Jurkat, Clone E6-1 (cell line): ENCODE measurements at regions not wholly inside any gene's neighbourhood (a gene's known extent, or its start where the extent isn't known, plus 50 kb on each side); places are given as distances from the start of the nearest gene placed in this dataset.
A peak's percentile ranks its signal among the peaks of the same experiment; 100 is the strongest.
"Not testable (repeated sequence)": the region's sequence is repeated elsewhere in the genome, so short reads cannot be mapped to it uniquely, and the experiment has no call there.

Source experiments
- DNase-seq: peaks from one replicate; pipeline ENCODE4 v3.0.0-alpha.2; 2011; ENCODE audit warnings: low read depth, low spot score
- H3K4me3 ChIP-seq: 2 replicates; pipeline ENCODE4 v1.5.1; 2011; ENCODE audit warnings: mild to moderate bottlenecking, low read length, control low read depth, moderate library complexity

- H3K4me3 ChIP-seq: no peak overlapping the region
- DNase-seq: no peak
These were observed 914.6 kb upstream of the ADGRL4 start for GRCh38 chr1:79920960-79921669.

- H3K4me3 ChIP-seq: no peak overlapping the region
- no peak for DNase-seq
These were observed 908.4 kb upstream of the ADGRL4 start for GRCh38 chr1:79914896-79915295.

- no peak overlapping the region for H3K4me3 ChIP-seq
- DNase-seq: no peak
These were observed 906.3 kb upstream of the ADGRL4 start for GRCh38 chr1:79912813-79913212.

GRCh38 chr1:79903321-79903720, 896.8 kb upstream of the ADGRL4 start:
- no peak overlapping the region for H3K4me3 ChIP-seq
- no peak for DNase-seq

- DNase-seq: no peak
- no peak overlapping the region for H3K4me3 ChIP-seq
These were observed 895.9 kb upstream of the ADGRL4 start for GRCh38 chr1:79902418-79902817.

- no peak for DNase-seq
- no peak overlapping the region for H3K4me3 ChIP-seq
These were observed 893.4 kb upstream of the ADGRL4 start for GRCh38 chr1:79899914-79900313.

- no peak overlapping the region for H3K4me3 ChIP-seq
- DNase-seq: no peak
These were observed 889.6 kb upstream of the ADGRL4 start for GRCh38 chr1:79896140-79896539.

- no peak overlapping the region for H3K4me3 ChIP-seq
- no peak for DNase-seq
These were observed 889.0 kb upstream of the ADGRL4 start for GRCh38 chr1:79895573-79895972.

GRCh38 chr1:79894129-79894528, 887.6 kb upstream of the ADGRL4 start:
- not testable (repeated sequence) for DNase-seq, H3K4me3 ChIP-seq

- no peak overlapping the region for H3K4me3 ChIP-seq
These were observed 880.5 kb upstream of the ADGRL4 start for GRCh38 chr1:79887059-79887458.

GRCh38 chr1:79885101-79885500, 878.6 kb upstream of the ADGRL4 start:
- no peak for DNase-seq

More at GRCh38 chr1:79887059-79887458, 880.5 kb upstream of the ADGRL4 start:
- DNase-seq: no peak

GRCh38 chr1:79877086-79877485, 870.6 kb upstream of the ADGRL4 start:
- DNase-seq: no peak
- no peak overlapping the region for H3K4me3 ChIP-seq

More at GRCh38 chr1:79885101-79885500, 878.6 kb upstream of the ADGRL4 start:
- H3K4me3 ChIP-seq: no peak overlapping the region

- no peak for DNase-seq
- H3K4me3 ChIP-seq: no peak overlapping the region
These were observed 868.7 kb upstream of the ADGRL4 start for GRCh38 chr1:79875187-79875586.

- H3K4me3 ChIP-seq: no peak overlapping the region
- DNase-seq: no peak
These were observed 867.8 kb upstream of the ADGRL4 start for GRCh38 chr1:79874289-79874688.

- no peak overlapping the region for H3K4me3 ChIP-seq
- no peak for DNase-seq
These were observed 852.9 kb upstream of the ADGRL4 start for GRCh38 chr1:79859212-79859948.

- H3K4me3 ChIP-seq: no peak overlapping the region
- DNase-seq: peak; percentile 2
These were observed 845.5 kb upstream of the ADGRL4 start for GRCh38 chr1:79852004-79852403.

GRCh38 chr1:79849388-79849787, 842.9 kb upstream of the ADGRL4 start:
- DNase-seq: no peak
- no peak overlapping the region for H3K4me3 ChIP-seq

GRCh38 chr1:79848316-79848715, 841.8 kb upstream of the ADGRL4 start:
- H3K4me3 ChIP-seq: no peak overlapping the region
- DNase-seq: no peak

- no peak overlapping the region for H3K4me3 ChIP-seq
- DNase-seq: no peak
These were observed 841.2 kb upstream of the ADGRL4 start for GRCh38 chr1:79847700-79848099.

- H3K4me3 ChIP-seq: no peak overlapping the region
- DNase-seq: no peak
These were observed 839.4 kb upstream of the ADGRL4 start for GRCh38 chr1:79845936-79846335.

GRCh38 chr1:79842811-79843210, 836.3 kb upstream of the ADGRL4 start:
- no peak overlapping the region for H3K4me3 ChIP-seq
- DNase-seq: no peak
